Activated naive CD4-positive, alpha-beta T cell treated with anti-CD3 and anti-CD28 coated beads for 36 hours (primary cell): ENCODE measurements at regions not wholly inside any gene's neighbourhood (a gene's known extent, or its start where the extent isn't known, plus 50 kb on each side); places are given as distances from the start of the nearest gene placed in this dataset.
"Not testable (repeated sequence)": the region's sequence is repeated elsewhere in the genome, so short reads cannot be mapped to it uniquely, and the experiment has no call there.

ENCODE experiments used
- CTCF ChIA-PET: fragments of 350-600 bp; sonication (Branson Sonifier 250); formaldehyde crosslinking; loops from one replicate; lab custom pipeline; 2021; ENCODE audit warnings: antibody characterized with exemption; lab: Charles Lee
- DNase-seq: peaks from one replicate; pipeline ENCODE4 v3.0.0-alpha.2; 2020
- H3K27ac Mint-ChIP-seq: one replicate; pipeline ENCODE4 v1.8.0; 2021; ENCODE audit warnings: mild to moderate bottlenecking, mixed read lengths
- H3K27me3 Mint-ChIP-seq: one replicate; pipeline ENCODE4 v1.8.0; 2021; ENCODE audit warnings: low read depth, mixed read lengths
- H3K36me3 Mint-ChIP-seq: one replicate; pipeline ENCODE4 v1.8.0; 2021; ENCODE audit warnings: low read depth, mixed read lengths
- H3K4me1 Mint-ChIP-seq: one replicate; pipeline ENCODE4 v1.8.0; 2021; ENCODE audit warnings: low read depth, mixed read lengths
- H3K4me3 Mint-ChIP-seq: one replicate; pipeline ENCODE4 v1.8.0; 2021; ENCODE audit warnings: mild to moderate bottlenecking, moderate library complexity, mixed read lengths
- H3K9me3 Mint-ChIP-seq: one replicate; pipeline ENCODE4 v1.8.0; 2021; ENCODE audit warnings: mixed read lengths
- intact Hi-C: fragments of 100-400 bp; cut with micrococcal nuclease; formaldehyde crosslinking; loops from one replicate; pipeline ENCODE4 v1.15.1; 2023

DNA sequence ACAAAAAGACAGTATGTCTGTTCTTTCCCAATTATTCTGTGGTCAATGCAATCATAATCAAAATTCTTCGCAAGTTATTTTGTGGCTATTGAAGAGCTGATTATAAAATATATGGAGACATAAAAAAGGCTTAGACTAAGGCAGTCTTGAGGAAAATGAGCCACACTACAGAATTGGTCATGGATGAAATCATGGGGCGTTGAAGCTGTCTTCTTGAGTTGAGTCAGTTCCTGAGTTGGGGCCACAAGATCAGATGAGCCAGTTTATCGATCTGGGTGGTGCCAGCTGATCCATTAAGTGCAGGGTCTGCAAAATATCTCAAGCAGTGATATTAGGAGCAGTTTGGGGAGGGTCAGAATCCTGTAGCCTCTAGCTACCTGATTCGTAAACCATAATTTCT is 96.9 kb upstream of the NUTM2F start:
- H3K27me3 Mint-ChIP-seq, H3K9me3 Mint-ChIP-seq, H3K4me3 Mint-ChIP-seq, CTCF ChIA-PET, H3K4me1 Mint-ChIP-seq, H3K27ac Mint-ChIP-seq, intact Hi-C loops, H3K36me3 Mint-ChIP-seq, DNase-seq: not testable (repeated sequence)

GRCh38 chr9:94437128-94437527 is 108.7 kb upstream of the NUTM2F start:
- H3K9me3 Mint-ChIP-seq, H3K4me3 Mint-ChIP-seq, H3K27me3 Mint-ChIP-seq, DNase-seq, intact Hi-C loops, CTCF ChIA-PET, H3K27ac Mint-ChIP-seq, H3K4me1 Mint-ChIP-seq: not testable (repeated sequence)
- H3K36me3 Mint-ChIP-seq: peaks cover 15% of the 10 kb centered on the region

- H3K27ac Mint-ChIP-seq, intact Hi-C loops, DNase-seq, H3K27me3 Mint-ChIP-seq, H3K4me1 Mint-ChIP-seq, CTCF ChIA-PET, H3K9me3 Mint-ChIP-seq, H3K4me3 Mint-ChIP-seq: not testable (repeated sequence)
- peaks cover 20% of the 10 kb centered on the region for H3K36me3 Mint-ChIP-seq
These were observed 109.9 kb upstream of the NUTM2F start for GRCh38 chr9:94438336-94438735.

DNA sequence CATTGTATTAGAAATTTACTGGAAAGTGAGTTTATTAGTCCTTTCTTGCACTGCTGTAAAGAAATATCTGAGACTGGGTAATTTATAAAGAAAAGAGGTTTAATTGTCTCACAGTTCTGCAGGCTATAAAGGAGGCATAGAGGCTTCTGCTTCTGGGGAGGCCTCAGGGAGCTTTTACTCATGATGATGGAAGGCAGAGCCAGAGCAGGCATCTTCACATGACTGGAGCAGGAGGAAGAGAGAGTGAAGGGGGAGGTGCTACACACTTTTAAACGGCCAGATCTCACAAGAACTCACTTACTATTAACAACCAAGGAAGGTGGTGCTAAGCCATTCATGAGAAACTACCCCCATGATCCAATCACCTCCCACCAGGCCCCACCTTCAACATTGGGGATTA is 112.7 kb upstream of the NUTM2F start:
- H3K4me3 Mint-ChIP-seq, CTCF ChIA-PET, H3K27ac Mint-ChIP-seq, H3K27me3 Mint-ChIP-seq, H3K4me1 Mint-ChIP-seq, intact Hi-C loops, DNase-seq, H3K9me3 Mint-ChIP-seq: not testable (repeated sequence)
- H3K36me3 Mint-ChIP-seq: peaks cover 14% of the 10 kb centered on the region

DNA sequence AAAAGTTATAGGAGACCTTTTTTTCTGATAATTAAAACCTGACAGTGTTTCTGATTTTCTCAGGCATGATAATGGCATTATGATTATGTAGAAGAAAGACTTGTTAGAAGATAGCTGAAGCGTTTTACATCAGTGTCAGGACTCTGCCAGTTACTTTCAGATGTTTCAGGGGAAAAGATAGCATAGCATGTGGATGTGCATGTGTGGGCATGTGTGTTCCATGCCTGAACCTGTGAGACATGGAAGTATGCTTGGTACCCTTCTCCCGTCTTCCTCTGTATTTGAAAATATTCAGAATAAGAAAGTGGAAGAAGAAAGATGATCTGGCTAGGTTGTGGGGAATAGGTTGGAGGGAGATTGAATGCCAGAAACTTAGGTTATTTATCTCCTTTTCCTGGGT is 113.1 kb upstream of the PCAT7 start:
- Mint-ChIP-seq H3K27ac (no peak overlapping the region), H3K9me3 (no peaks in the 10 kb centered on the region), H3K4me1 (peaks cover 7% of the 10 kb centered on the region), H3K36me3 (peaks cover 20% of the 10 kb centered on the region), H3K4me3 (no peak overlapping the region), H3K27me3 (no peaks in the 10 kb centered on the region)
- DNase-seq: no peak
- intact Hi-C loops: no loop called here
- CTCF ChIA-PET: no interaction called here

DNA sequence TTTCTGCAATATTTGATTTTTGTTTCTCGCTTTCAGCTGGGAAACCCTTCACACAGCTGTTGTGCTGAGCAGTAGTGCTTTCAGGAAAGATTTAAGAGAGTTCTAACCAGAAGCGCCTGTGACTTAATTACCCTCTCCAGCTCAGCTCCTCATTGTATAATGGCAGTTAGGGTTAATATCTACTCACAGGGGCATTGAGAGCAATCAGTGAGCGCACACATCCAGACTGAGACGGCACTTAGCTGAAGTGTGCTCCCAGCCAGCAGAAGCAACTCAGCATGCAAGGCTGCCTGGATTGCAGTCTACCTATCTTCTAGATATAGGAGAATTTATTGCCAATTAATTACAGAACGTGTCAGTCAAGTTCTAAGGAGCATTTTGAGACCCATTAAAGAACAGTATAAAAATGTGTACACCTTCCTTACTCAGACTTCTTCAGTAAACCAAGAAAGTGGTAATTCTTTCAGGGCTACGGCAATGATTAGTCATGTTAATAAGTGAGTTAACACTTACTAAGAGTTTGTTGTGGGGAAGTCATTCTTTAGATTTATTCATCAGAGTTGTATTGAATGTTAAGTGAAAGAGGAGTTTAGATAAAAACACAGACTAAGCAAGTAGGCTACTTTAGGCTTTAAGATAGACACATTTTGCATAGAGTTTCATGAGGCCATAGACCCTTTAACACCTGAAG is 111.7 kb upstream of the PCAT7 start:
- intact Hi-C loops: no loop called here
- DNase-seq: no peak
- Mint-ChIP-seq H3K4me1 (peaks cover 7% of the 10 kb centered on the region), H3K4me3 (no peak overlapping the region), H3K9me3 (no peaks in the 10 kb centered on the region), H3K36me3 (peaks cover 25% of the 10 kb centered on the region), H3K27ac (no peak overlapping the region), H3K27me3 (no peaks in the 10 kb centered on the region)
- CTCF ChIA-PET: interaction anchor here (0.6 kb wide), 1 partner anchor 170 kb away, joined by 3 read pairs; no protein-coding TSS in a partner anchor

- Mint-ChIP-seq H3K9me3 (no peaks in the 10 kb centered on the region), H3K4me1 (peaks cover 7% of the 10 kb centered on the region), H3K4me3 (no peak overlapping the region), H3K36me3 (peaks cover 36% of the 10 kb centered on the region), H3K27ac (no peak overlapping the region), H3K27me3 (no peaks in the 10 kb centered on the region)
- no peak for DNase-seq
- CTCF ChIA-PET: no interaction called here
- intact Hi-C loops: no loop called here
These were observed 109.0 kb upstream of the PCAT7 start for GRCh38 chr9:94445863-94446262.

- peak overlapping the region; percentile 9 for H3K27ac Mint-ChIP-seq
- H3K36me3 Mint-ChIP-seq: peaks cover 41% of the 10 kb centered on the region
- CTCF ChIA-PET: no interaction called here
- no peaks in the 10 kb centered on the region for H3K9me3 Mint-ChIP-seq
- H3K27me3 Mint-ChIP-seq: no peaks in the 10 kb centered on the region
- intact Hi-C loops: no loop called here
- H3K4me3 Mint-ChIP-seq: no peak overlapping the region
- DNase-seq: no peak
- H3K4me1 Mint-ChIP-seq: no peaks in the 10 kb centered on the region
These were observed 105.4 kb upstream of the PCAT7 start for GRCh38 chr9:94449486-94449885.

- Mint-ChIP-seq H3K4me3 (no peak overlapping the region), H3K4me1 (no peaks in the 10 kb centered on the region), H3K36me3 (peaks cover 28% of the 10 kb centered on the region), H3K9me3 (peaks cover 42% of the 10 kb centered on the region), H3K27ac (no peak overlapping the region), H3K27me3 (no peaks in the 10 kb centered on the region)
- no peak for DNase-seq
- intact Hi-C loops: no loop called here
- CTCF ChIA-PET: no interaction called here
These were observed 90.1 kb upstream of the PCAT7 start for GRCh38 chr9:94464790-94465189.

DNA sequence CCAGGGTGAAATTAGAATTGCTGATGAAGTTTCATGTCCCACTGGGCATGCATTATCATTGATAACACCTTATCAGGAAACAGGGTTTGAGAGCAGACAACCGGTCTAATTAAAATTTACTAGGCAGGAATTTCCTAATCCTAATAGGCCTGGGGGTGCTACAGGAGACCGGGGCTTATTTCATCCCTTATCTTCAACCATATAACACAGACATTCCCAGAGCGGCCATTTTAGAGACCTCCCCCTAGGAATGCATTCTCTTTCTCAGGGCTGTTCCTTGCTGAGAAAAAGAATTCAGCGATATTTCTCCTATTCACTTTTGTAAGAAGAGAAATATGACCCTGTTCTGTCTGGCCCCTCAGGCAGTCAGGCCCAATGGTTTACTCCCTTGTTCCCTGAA is 82.8 kb upstream of the PCAT7 start:
- intact Hi-C loops, CTCF ChIA-PET, H3K4me1 Mint-ChIP-seq, H3K36me3 Mint-ChIP-seq, H3K4me3 Mint-ChIP-seq, DNase-seq, H3K27ac Mint-ChIP-seq: not testable (repeated sequence)
- H3K27me3 Mint-ChIP-seq: peaks cover 15% of the 10 kb centered on the region
- H3K9me3 Mint-ChIP-seq: peaks cover 14% of the 10 kb centered on the region

DNA sequence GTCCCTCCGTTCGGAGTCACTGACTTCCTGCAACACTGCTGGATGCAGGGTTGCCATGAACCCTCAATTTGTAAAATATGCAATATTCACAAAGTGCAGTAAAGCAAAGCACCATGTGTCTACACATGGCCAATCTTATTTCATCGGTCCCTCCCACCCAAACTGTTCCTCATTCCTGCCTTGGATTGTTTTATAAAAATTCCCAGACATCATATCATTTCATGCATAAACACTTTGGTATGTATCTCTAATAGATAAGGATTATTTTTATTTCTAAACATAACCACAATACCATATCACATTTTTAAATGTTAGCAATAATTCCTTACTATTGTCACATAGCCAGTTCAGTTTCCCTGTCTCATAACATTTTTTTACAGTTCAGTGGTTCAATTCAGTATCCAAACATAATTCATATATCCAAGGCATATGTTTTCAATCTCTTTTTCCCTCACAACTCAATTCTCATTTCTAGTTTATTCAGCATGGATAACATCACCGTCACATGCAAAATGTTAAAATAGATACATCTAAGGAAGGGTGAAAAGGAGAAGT is 82.0 kb upstream of the PCAT7 start:
- H3K9me3 Mint-ChIP-seq: peaks cover 12% of the 10 kb centered on the region
- peaks cover 3% of the 10 kb centered on the region for H3K36me3 Mint-ChIP-seq
- no peak overlapping the region for H3K27ac Mint-ChIP-seq
- peaks cover 15% of the 10 kb centered on the region for H3K27me3 Mint-ChIP-seq
- DNase-seq: no peak
- intact Hi-C loops: no loop called here
- no peak overlapping the region for H3K4me3 Mint-ChIP-seq
- H3K4me1 Mint-ChIP-seq: no peaks in the 10 kb centered on the region
- CTCF ChIA-PET: no interaction called here

- Mint-ChIP-seq H3K27ac (no peak overlapping the region), H3K4me3 (no peak overlapping the region), H3K9me3 (no peaks in the 10 kb centered on the region), H3K27me3 (peaks cover 15% of the 10 kb centered on the region), H3K36me3 (no peaks in the 10 kb centered on the region), H3K4me1 (no peaks in the 10 kb centered on the region)
- CTCF ChIA-PET: no interaction called here
- no peak for DNase-seq
- intact Hi-C loops: no loop called here
These were observed 75.8 kb upstream of the PCAT7 start for GRCh38 chr9:94478755-94479730.
